ENCODE measurements at regions not wholly inside any gene's neighbourhood (a gene's known extent, or its start where the extent isn't known, plus 50 kb on each side); places are given as distances from the start of the nearest gene placed in this dataset.
"Not testable (repeated sequence)": the region's sequence is repeated elsewhere in the genome, so short reads cannot be mapped to it uniquely, and the experiment has no call there.

DNA sequence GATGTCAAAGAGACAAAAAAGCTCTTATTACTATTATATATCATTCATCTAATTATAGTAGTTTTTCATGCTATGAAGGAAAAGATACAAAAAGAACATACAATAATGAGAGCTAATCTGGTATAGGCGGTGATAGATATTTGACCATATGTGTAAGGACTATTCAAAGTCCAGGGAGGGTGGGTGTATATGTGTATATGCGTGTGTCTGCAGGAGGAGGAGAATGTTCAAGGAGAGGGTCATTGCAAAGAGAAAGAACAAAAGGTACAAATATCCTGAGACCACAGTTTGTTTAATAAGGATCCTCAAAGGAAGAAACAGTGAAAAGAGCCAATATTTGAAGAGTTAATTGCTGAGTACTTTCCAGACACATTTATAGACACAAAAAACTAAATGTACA lies 1288.6 kb upstream of the CITED2 start:
- ATAC-seq (ENCODE audit: low FRiP score), result no peak
- Histone ChIP-seq H3K4me1 (ENCODE audit: control insufficient read depth in 1 of 2, insufficient read depth in 2 of 2, low read length in 2 of 2) (no peaks in the 10 kb centered on the region), H3K27me3 (ENCODE audit: control insufficient read depth in 1 of 2, insufficient read depth in 2 of 2, low read length in 1 of 2) (no peaks in the 10 kb centered on the region), H3K36me3 (ENCODE audit: control insufficient read depth in 1 of 2, insufficient read depth in 2 of 2, low read length in 1 of 2) (no peaks in the 10 kb centered on the region), H3K9me3 (ENCODE audit: control insufficient read depth, low read length) (peaks cover 1% of the 10 kb centered on the region), H3K27ac (ENCODE audit: low read depth in 1 of 2, low read length in 2 of 2) (no peak overlapping the region), H3K4me3 (ENCODE audit: low read length in 2 of 2) (no peak overlapping the region)
- intact Hi-C loops (cut with DNase I), result no loop called here
- DNase-seq, result no peak
- WGBS, 2 donors, result 96 to 98% methylated on average over 2 of the region's 2 CpGs

DNA sequence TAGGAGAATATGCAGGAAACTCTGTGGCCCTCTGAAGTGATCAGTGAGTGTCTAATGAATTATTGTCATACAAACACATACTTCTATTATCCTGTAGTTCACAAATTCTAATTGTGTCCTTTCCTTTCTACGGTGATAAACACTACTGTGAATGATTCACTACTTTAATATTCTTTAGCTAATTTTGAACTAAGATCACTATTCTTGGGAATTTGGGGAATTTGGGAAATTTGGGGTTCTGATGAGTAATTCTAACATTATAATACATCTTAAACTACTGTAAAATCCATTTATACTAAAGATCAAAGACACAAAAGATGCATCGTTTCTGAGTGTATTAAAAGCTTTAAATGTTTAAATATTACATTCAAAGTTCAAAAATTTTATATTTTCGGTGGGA lies 1287.2 kb upstream of the CITED2 start:
- H3K27me3 ChIP-seq (ENCODE audit: control insufficient read depth in 1 of 2, insufficient read depth in 2 of 2, low read length in 1 of 2), result no peaks in the 10 kb centered on the region
- no peak for DNase-seq
- no peak for ATAC-seq (ENCODE audit: low FRiP score)
- no peaks in the 10 kb centered on the region for H3K36me3 ChIP-seq (ENCODE audit: control insufficient read depth in 1 of 2, insufficient read depth in 2 of 2, low read length in 1 of 2)
- H3K4me1 ChIP-seq (ENCODE audit: control insufficient read depth in 1 of 2, insufficient read depth in 2 of 2, low read length in 2 of 2), result no peaks in the 10 kb centered on the region
- H3K9me3 ChIP-seq (ENCODE audit: control insufficient read depth, low read length), result peaks cover 1% of the 10 kb centered on the region
- WGBS, 2 donors, result 81 to 87% methylated on average over 3 of the region's 3 CpGs
- no peak overlapping the region for H3K4me3 ChIP-seq (ENCODE audit: low read length in 2 of 2)
- no peak overlapping the region for H3K27ac ChIP-seq (ENCODE audit: low read depth in 1 of 2, low read length in 2 of 2)
- intact Hi-C loops (cut with DNase I), result no loop called here

DNA sequence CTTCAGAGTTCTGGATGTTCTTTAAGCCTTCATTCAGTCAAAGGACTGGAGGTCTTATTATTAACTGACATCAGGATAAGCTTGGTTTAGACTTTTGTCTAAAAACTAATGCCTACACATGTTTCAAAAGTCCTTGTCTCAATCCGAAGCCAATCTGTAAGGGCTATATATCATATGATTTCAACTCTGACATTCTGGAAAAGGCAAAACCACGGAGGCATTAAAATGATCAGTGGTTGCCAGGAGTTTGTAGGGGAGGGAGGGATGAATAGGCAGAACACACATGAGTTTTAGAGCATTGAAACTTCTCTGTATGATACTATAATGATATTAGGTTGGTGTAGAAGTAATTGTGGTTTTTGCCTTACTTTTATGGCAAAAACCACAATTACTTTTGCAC lies 1285.8 kb upstream of the CITED2 start:
- Histone ChIP-seq H3K27me3 (ENCODE audit: control insufficient read depth in 1 of 2, insufficient read depth in 2 of 2, low read length in 1 of 2) (no peaks in the 10 kb centered on the region), H3K4me3 (ENCODE audit: low read length in 2 of 2) (no peak overlapping the region), H3K9me3 (ENCODE audit: control insufficient read depth, low read length) (no peaks in the 10 kb centered on the region), H3K27ac (ENCODE audit: low read depth in 1 of 2, low read length in 2 of 2) (no peak overlapping the region), H3K36me3 (ENCODE audit: control insufficient read depth in 1 of 2, insufficient read depth in 2 of 2, low read length in 1 of 2) (no peaks in the 10 kb centered on the region), H3K4me1 (ENCODE audit: control insufficient read depth in 1 of 2, insufficient read depth in 2 of 2, low read length in 2 of 2) (no peaks in the 10 kb centered on the region)
- intact Hi-C loops (cut with DNase I), result no loop called here
- no peak for DNase-seq
- no peak for ATAC-seq (ENCODE audit: low FRiP score)
- WGBS, 2 donors, result 38 to 50% methylated on average over 2 of the region's 2 CpGs

DNA sequence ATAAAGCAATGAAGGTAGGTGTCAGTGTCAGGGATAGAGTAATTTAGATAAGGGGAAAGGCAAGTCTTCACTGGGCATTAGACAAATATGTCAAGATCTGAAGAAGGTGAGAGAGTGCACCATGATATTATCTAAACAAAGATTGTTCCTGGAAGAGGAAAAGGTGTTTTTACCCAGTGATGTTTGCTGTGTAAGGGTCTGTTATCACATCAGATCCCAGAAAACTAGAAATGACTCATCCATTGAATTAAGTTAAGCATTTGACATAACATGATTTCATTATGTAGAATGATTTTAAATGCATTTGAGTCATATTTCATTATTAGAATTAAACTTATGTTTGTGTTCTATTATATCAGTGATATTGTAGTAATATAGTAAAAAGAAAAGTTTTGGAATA lies 1279.5 kb upstream of the CITED2 start:
- Histone ChIP-seq H3K27me3 (ENCODE audit: control insufficient read depth in 1 of 2, insufficient read depth in 2 of 2, low read length in 1 of 2) (no peaks in the 10 kb centered on the region), H3K4me3 (ENCODE audit: low read length in 2 of 2) (no peak overlapping the region), H3K9me3 (ENCODE audit: control insufficient read depth, low read length) (no peaks in the 10 kb centered on the region), H3K36me3 (ENCODE audit: control insufficient read depth in 1 of 2, insufficient read depth in 2 of 2, low read length in 1 of 2) (no peaks in the 10 kb centered on the region), H3K4me1 (ENCODE audit: control insufficient read depth in 1 of 2, insufficient read depth in 2 of 2, low read length in 2 of 2) (no peaks in the 10 kb centered on the region), H3K27ac (ENCODE audit: low read depth in 1 of 2, low read length in 2 of 2) (no peak overlapping the region)
- ATAC-seq (ENCODE audit: low FRiP score), result no peak
- intact Hi-C loops (cut with DNase I), result no loop called here
- DNase-seq, result no peak

DNA sequence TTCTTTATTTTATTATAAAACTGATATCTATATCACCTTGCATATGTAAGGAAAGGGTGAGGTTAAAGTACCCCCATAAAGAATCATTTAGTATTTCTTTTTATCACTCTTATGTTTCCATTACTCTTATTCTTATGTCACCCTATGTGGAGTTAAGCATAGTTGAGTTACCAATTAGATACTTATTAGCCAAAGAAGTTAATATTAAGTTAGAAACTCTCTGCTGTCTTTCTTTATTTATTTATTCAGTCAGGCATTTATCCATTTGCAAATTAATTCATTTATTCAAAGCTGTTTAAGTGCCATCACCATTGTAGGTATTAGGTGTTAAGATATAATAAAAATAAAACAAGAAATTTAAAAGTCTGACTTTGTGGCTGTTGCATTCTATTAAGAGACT lies 1279.1 kb upstream of the CITED2 start:
- DNase-seq (no peak), ATAC-seq (ENCODE audit: low FRiP score) (no peak)
- Histone ChIP-seq H3K4me3 (ENCODE audit: low read length in 2 of 2) (no peak overlapping the region), H3K9me3 (ENCODE audit: control insufficient read depth, low read length) (no peaks in the 10 kb centered on the region), H3K27ac (ENCODE audit: low read depth in 1 of 2, low read length in 2 of 2) (no peak overlapping the region), H3K27me3 (ENCODE audit: control insufficient read depth in 1 of 2, insufficient read depth in 2 of 2, low read length in 1 of 2) (no peaks in the 10 kb centered on the region), H3K36me3 (ENCODE audit: control insufficient read depth in 1 of 2, insufficient read depth in 2 of 2, low read length in 1 of 2) (no peaks in the 10 kb centered on the region), H3K4me1 (ENCODE audit: control insufficient read depth in 1 of 2, insufficient read depth in 2 of 2, low read length in 2 of 2) (no peaks in the 10 kb centered on the region)
- intact Hi-C loops (cut with DNase I), result no loop called here

DNA sequence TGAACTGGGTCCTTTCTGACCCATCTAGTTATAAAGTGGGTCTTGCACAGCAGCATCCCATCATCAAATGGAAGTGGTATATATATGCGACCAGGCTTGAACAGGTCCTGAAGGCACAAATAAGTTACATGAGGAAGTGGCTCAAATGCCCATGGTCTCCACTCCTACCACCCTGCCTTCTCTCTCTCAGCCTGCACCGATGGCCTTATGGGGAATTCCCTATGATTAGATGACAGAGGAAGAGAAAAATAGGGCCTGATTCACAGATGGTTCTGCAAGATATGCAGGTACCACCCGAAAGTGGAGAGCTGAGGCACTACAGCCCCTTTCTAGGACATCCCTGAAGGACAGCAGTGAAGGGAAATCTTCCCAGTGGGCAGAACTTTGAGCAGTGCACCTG lies 1275.1 kb upstream of the CITED2 start:
- H3K4me3 ChIP-seq (ENCODE audit: low read length in 2 of 2); intact Hi-C loops (cut with DNase I); DNase-seq; H3K27ac ChIP-seq (ENCODE audit: low read depth in 1 of 2, low read length in 2 of 2); H3K36me3 ChIP-seq (ENCODE audit: control insufficient read depth in 1 of 2, insufficient read depth in 2 of 2, low read length in 1 of 2); H3K9me3 ChIP-seq (ENCODE audit: control insufficient read depth, low read length); H3K27me3 ChIP-seq (ENCODE audit: control insufficient read depth in 1 of 2, insufficient read depth in 2 of 2, low read length in 1 of 2); ATAC-seq (ENCODE audit: low FRiP score); H3K4me1 ChIP-seq (ENCODE audit: control insufficient read depth in 1 of 2, insufficient read depth in 2 of 2, low read length in 2 of 2): not testable (repeated sequence)
- 94% methylated on average over 3 of the region's 3 CpGs for WGBS, 2 donors

DNA sequence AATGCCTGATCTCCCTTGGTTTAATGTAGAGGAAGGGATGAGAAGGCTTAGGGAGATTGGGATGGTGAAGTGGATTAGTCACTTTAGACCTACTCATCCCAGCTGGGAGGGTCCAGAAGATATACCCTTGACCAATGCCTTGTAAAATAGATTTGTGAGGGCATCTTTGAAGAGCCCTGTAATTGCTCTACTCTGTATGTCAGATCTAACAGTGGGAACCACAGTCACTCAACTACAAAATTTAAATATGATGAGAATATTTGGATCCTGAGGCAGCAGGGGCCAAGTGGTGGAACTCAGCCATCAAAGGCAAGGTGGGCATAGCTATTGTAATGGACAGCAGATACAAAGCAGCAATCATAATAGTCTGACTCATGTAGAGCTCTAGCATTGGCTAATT lies 1272.9 kb upstream of the CITED2 start:
- H3K27me3 ChIP-seq (ENCODE audit: control insufficient read depth in 1 of 2, insufficient read depth in 2 of 2, low read length in 1 of 2); intact Hi-C loops (cut with DNase I); H3K4me3 ChIP-seq (ENCODE audit: low read length in 2 of 2); ATAC-seq (ENCODE audit: low FRiP score); H3K27ac ChIP-seq (ENCODE audit: low read depth in 1 of 2, low read length in 2 of 2); H3K36me3 ChIP-seq (ENCODE audit: control insufficient read depth in 1 of 2, insufficient read depth in 2 of 2, low read length in 1 of 2); H3K4me1 ChIP-seq (ENCODE audit: control insufficient read depth in 1 of 2, insufficient read depth in 2 of 2, low read length in 2 of 2); H3K9me3 ChIP-seq (ENCODE audit: control insufficient read depth, low read length); DNase-seq: not testable (repeated sequence)

DNA sequence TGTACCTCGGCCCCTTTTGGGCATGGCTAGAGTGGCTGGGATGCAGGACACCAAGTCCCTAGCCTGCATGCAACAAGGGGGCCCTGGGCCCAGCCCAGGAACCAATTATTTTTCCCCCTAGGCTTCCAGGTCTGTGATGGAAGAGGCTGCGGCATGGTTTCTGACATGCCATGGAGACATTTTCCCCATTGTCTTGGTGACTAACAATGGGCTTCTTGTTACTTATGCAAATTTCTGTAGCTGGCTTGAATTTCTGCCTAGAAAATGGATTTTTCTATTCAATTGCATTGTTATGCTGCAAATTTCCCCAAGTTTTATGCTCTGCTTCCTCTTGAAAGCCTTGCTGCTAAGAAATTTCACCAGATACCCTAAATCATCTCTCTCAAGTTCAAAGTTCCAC lies 1269.6 kb upstream of the CITED2 start:
- H3K9me3 ChIP-seq (ENCODE audit: control insufficient read depth, low read length), result peaks cover 3% of the 10 kb centered on the region
- no peak for ATAC-seq (ENCODE audit: low FRiP score)
- H3K4me3 ChIP-seq (ENCODE audit: low read length in 2 of 2), result no peak overlapping the region
- 93 to 97% methylated on average over 2 of the region's 2 CpGs for WGBS, 2 donors
- no peaks in the 10 kb centered on the region for H3K4me1 ChIP-seq (ENCODE audit: control insufficient read depth in 1 of 2, insufficient read depth in 2 of 2, low read length in 2 of 2)
- DNase-seq, result no peak
- H3K27me3 ChIP-seq (ENCODE audit: control insufficient read depth in 1 of 2, insufficient read depth in 2 of 2, low read length in 1 of 2), result no peaks in the 10 kb centered on the region
- no peaks in the 10 kb centered on the region for H3K36me3 ChIP-seq (ENCODE audit: control insufficient read depth in 1 of 2, insufficient read depth in 2 of 2, low read length in 1 of 2)
- H3K27ac ChIP-seq (ENCODE audit: low read depth in 1 of 2, low read length in 2 of 2), result no peak overlapping the region
- intact Hi-C loops (cut with DNase I), result no loop called here

DNA sequence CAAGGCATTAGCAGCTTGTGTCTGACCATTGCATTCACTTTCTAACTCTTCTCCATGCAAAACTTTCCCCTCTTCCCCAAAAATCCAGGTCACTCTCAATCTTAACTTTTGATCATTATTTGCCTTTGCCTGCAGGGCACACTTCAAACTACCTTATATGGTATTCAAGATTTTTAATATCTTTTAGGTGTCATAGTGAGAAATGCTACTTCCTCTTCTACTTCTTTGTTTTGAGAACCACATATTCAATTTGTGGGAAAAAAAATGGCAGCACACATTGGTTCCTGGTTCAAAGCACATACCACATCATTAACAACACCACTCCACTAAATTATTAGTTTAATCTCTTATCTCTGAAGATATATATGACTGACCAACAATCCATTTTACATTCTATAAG lies 1267.0 kb upstream of the CITED2 start:
- intact Hi-C loops (cut with DNase I), result no loop called here
- Histone ChIP-seq H3K9me3 (ENCODE audit: control insufficient read depth, low read length) (peaks cover 1% of the 10 kb centered on the region), H3K27ac (ENCODE audit: low read depth in 1 of 2, low read length in 2 of 2) (no peak overlapping the region), H3K36me3 (ENCODE audit: control insufficient read depth in 1 of 2, insufficient read depth in 2 of 2, low read length in 1 of 2) (no peaks in the 10 kb centered on the region), H3K4me3 (ENCODE audit: low read length in 2 of 2) (no peak overlapping the region), H3K4me1 (ENCODE audit: control insufficient read depth in 1 of 2, insufficient read depth in 2 of 2, low read length in 2 of 2) (no peaks in the 10 kb centered on the region), H3K27me3 (ENCODE audit: control insufficient read depth in 1 of 2, insufficient read depth in 2 of 2, low read length in 1 of 2) (no peaks in the 10 kb centered on the region)
- DNase-seq, result no peak
- no peak for ATAC-seq (ENCODE audit: low FRiP score)

DNA sequence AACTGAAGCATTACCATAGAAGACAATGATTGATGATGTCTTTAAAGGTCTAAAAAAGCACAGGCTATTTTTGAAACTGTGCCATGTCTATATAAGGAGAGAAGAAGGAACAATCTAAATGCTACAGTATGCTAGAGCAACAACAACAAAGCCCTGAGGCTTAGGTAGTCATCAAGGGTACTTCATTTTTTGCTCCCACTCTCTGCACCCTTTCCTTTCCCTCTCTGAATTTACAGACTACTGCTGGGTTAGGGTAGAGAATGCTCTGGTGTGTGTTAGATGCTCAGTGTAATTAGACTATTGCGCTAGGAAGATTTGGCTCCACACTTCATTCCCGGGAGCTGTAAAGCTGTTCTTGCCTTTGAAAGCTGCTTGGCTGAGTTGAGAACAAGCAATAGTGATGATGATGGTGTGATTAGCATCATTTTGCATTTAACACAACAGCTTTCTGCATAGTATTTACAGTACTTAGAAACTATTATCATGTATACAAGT lies 1262.5 kb upstream of the CITED2 start:
- no peak for ATAC-seq (ENCODE audit: low FRiP score)
- 48 to 55% methylated on average over 2 of the region's 2 CpGs for WGBS, 2 donors

More for the DNA sequence above, 1262.5 kb upstream of the CITED2 start:
- DNase-seq, result no peak
- Histone ChIP-seq H3K9me3 (ENCODE audit: control insufficient read depth, low read length) (no peaks in the 10 kb centered on the region), H3K36me3 (ENCODE audit: control insufficient read depth in 1 of 2, insufficient read depth in 2 of 2, low read length in 1 of 2) (no peaks in the 10 kb centered on the region), H3K4me1 (ENCODE audit: control insufficient read depth in 1 of 2, insufficient read depth in 2 of 2, low read length in 2 of 2) (no peaks in the 10 kb centered on the region), H3K27me3 (ENCODE audit: control insufficient read depth in 1 of 2, insufficient read depth in 2 of 2, low read length in 1 of 2) (no peaks in the 10 kb centered on the region), H3K27ac (ENCODE audit: low read depth in 1 of 2, low read length in 2 of 2) (no peak overlapping the region), H3K4me3 (ENCODE audit: low read length in 2 of 2) (no peak overlapping the region)
- intact Hi-C loops (cut with DNase I), result no loop called here
